ENCODE measurements at regions not wholly inside any gene's neighbourhood (a gene's known extent, or its start where the extent isn't known, plus 50 kb on each side); places are given as distances from the start of the nearest gene placed in this dataset.

GRCh38 chr6:21891080-21891479 lies 297.5 kb downstream of the SOX4 start:
- ATAC-seq = no peak

GRCh38 chr6:21893793-21894192 lies 300.2 kb downstream of the SOX4 start:
- ATAC-seq = no peak

GRCh38 chr6:21895555-21895954 lies 302.0 kb downstream of the SOX4 start:
- no peak for ATAC-seq

GRCh38 chr6:21898107-21898796 lies 304.7 kb downstream of the SOX4 start:
- no peak for ATAC-seq

- no peak for ATAC-seq
Measured at GRCh38 chr6:21899708-21900107, 306.2 kb downstream of the SOX4 start.

GRCh38 chr6:21900730-21901129 lies 307.2 kb downstream of the SOX4 start:
- ATAC-seq = peak; percentile 66

- no peak for ATAC-seq
Measured at GRCh38 chr6:21902628-21903169, 309.1 kb downstream of the SOX4 start.

- ATAC-seq = no peak
Measured at GRCh38 chr6:21905531-21905930, 312.0 kb downstream of the SOX4 start.

- ATAC-seq = no peak
Measured at GRCh38 chr6:21906826-21907225, 313.3 kb downstream of the SOX4 start.

- no peak for ATAC-seq
Measured at GRCh38 chr6:21907291-21907690, 313.7 kb downstream of the SOX4 start.

- no peak for ATAC-seq
Measured at GRCh38 chr6:21908161-21908848, 314.8 kb downstream of the SOX4 start.

GRCh38 chr6:21909321-21909720 lies 315.8 kb downstream of the SOX4 start:
- ATAC-seq = peak; percentile 57

- ATAC-seq = no peak
Measured at GRCh38 chr6:21911208-21911607, 317.7 kb downstream of the SOX4 start.

GRCh38 chr6:21912151-21912832 lies 318.7 kb downstream of the SOX4 start:
- no peak for ATAC-seq

GRCh38 chr6:21914121-21914973 lies 320.8 kb downstream of the SOX4 start:
- no peak for ATAC-seq

GRCh38 chr6:21915707-21916260 lies 322.2 kb downstream of the SOX4 start:
- ATAC-seq = no peak

GRCh38 chr6:21918041-21918440 lies 324.5 kb downstream of the SOX4 start:
- ATAC-seq = peak; percentile 77

- no peak for ATAC-seq
Measured at GRCh38 chr6:21918666-21919065, 325.1 kb downstream of the SOX4 start.

GRCh38 chr6:21922086-21922485 lies 328.5 kb downstream of the SOX4 start:
- no peak for ATAC-seq

- no peak for ATAC-seq
Measured at GRCh38 chr6:21924002-21924401, 330.5 kb downstream of the SOX4 start.

- no peak for ATAC-seq
Measured at GRCh38 chr6:21928827-21929226, 335.3 kb downstream of the SOX4 start.

- no peak for ATAC-seq
Measured at GRCh38 chr6:21931641-21932335, 338.2 kb downstream of the SOX4 start.

All from esophagus mucosa (tissue), 1 donor.